ENCODE measurements at regions not wholly inside any gene's neighbourhood (a gene's known extent, or its start where the extent isn't known, plus 50 kb on each side); places are given as distances from the start of the nearest gene placed in this dataset.

DNA sequence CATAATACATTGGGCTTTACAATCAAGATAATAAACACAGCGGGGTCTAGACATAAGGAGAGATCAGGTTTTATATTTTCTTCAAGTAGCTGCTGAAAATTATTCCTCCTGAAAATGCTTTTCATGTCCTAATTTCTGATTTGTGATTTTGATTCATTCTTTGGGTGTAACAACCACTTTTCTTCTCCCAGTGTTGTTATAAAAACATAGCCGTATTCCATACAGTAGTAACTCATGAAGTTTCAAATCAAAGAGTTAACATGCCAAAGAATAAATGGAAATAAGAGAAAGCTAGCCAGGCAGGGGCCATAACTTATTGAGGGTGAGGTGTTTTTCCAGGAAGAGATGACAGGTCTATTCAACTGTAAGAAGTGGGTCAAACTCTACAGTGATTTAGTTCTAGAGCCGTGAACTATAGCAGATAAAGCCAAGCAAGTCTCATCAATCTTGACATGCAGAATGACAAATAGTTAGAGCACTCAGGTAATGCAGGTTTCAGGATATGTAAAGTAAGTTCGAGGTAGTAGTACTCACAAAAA is 934.4 kb upstream of the SLITRK1 start:
- no peak for TF ChIP-seq POLR2A (IDR thresholded peaks at IDR 0.05; ENCODE audit: low read depth, low read length)
- TF ChIP-seq POLR2AphosphoS5 (IDR thresholded peaks at IDR 0.05; ENCODE audit: low read depth, low read length) = no peak
- no peak for TF ChIP-seq TAF1 (IDR thresholded peaks at IDR 0.05; ENCODE audit: low read depth, low read length)
- no peak for TF ChIP-seq PAX5 (IDR thresholded peaks at IDR 0.05; ENCODE audit: insufficient read depth, low read length, severe bottlenecking)
- no peak for TF ChIP-seq SPI1 (IDR thresholded peaks at IDR 0.05; ENCODE audit: low read depth, low read length)
- TF ChIP-seq POU2F2 (IDR thresholded peaks at IDR 0.05; ENCODE audit: low read depth, low read length) = no peak

Data from GM12891 (cell line).